ENCODE measurements at regions not wholly inside any gene's neighbourhood (a gene's known extent, or its start where the extent isn't known, plus 50 kb on each side); places are given as distances from the start of the nearest gene placed in this dataset.

DNA sequence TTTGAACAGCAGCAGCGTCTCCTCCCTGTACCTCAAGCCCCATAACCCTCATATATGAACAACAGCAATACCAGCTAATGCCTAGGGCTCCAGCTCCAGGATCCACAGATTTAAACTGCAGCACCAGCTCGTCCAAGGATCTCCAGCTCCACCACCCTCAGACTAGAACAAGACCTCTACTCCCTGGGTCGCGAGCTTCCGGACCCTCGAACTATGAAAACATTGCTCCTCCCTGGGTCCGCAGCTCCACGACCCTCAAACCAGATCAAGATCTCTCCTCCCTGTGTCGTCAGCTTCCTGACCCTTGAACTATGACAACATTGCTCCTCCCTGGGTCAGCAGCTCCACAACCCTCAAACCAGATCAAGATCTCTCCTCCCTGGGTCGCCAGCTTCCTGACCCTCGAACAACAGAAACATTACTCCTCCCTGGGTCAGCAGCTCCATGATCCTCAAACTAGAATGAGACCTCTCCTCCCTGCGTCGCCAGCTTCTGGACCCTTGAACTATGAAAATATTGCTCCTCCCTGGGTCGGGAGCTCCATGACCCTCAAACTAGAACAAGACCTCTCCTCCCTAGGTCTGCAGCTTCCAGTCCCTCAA lies 339.0 kb upstream of the SULF2 start (continued):
- TF ChIP-seq TFDP2 (CRISPR knock-in tag; IDR thresholded peaks at IDR 0.05), result no peak
- TF ChIP-seq PAWR (CRISPR knock-in tag; IDR thresholded peaks at IDR 0.05; ENCODE audit: borderline replicate concordance), result no peak
- TF ChIP-seq CEBPG (CRISPR knock-in tag; IDR thresholded peaks at IDR 0.05), result no peak
- no peak for TF ChIP-seq TIGD3 (CRISPR knock-in tag; IDR thresholded peaks at IDR 0.05; ENCODE audit: borderline replicate concordance)
- no peak for TF ChIP-seq ZNF335 (CRISPR knock-in tag; IDR thresholded peaks at IDR 0.05)
- no peak for TF ChIP-seq ZNF674 (CRISPR knock-in tag; IDR thresholded peaks at IDR 0.05; ENCODE audit: low read depth)
- TF ChIP-seq ZNF574 (CRISPR knock-in tag; IDR thresholded peaks at IDR 0.05), result no peak
- TF ChIP-seq GABPA (IDR thresholded peaks at IDR 0.05; ENCODE audit: low read depth, low read length), result no peak
- no peak for TF ChIP-seq GABPA (CRISPR knock-in tag; IDR thresholded peaks at IDR 0.05; ENCODE audit: low read depth)
- TF ChIP-seq, protein P1, sequence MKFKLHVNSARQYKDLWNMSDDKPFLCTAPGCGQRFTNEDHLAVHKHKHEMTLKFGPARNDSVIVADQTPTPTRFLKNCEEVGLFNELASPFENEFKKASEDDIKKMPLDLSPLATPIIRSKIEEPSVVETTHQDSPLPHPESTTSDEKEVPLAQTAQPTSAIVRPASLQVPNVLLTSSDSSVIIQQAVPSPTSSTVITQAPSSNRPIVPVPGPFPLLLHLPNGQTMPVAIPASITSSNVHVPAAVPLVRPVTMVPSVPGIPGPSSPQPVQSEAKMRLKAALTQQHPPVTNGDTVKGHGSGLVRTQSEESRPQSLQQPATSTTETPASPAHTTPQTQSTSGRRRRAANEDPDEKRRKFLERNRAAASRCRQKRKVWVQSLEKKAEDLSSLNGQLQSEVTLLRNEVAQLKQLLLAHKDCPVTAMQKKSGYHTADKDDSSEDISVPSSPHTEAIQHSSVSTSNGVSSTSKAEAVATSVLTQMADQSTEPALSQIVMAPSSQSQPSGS (CRISPR knock-in tag; IDR thresholded peaks at IDR 0.05), result 0 out of 2 replicates have a peak, but pooled peaks have one; percentile 16
- TF ChIP-seq, protein P2, sequence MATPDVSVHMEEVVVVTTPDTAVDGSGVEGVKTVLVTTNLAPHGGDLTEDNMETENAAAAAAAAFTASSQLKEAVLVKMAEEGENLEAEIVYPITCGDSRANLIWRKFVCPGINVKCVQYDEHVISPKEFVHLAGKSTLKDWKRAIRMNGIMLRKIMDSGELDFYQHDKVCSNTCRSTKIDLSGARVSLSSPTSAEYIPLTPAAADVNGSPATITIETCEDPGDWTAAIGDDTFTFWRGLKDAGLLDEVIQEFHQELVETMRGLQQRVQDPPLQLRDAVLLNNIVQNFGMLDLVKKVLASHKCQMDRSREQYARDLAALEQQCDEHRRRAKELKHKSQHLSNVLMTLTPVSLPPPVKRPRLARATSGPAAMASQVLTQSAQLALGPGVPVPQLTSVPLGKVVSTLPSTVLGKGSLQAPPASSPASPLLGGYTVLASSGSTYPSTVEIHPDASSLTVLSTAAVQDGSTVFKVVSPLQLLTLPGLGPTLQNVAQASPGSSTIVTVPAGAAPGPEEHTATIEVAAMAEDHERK (CRISPR knock-in tag; IDR thresholded peaks at IDR 0.05; ENCODE audit: low read depth), result no peak
- TF ChIP-seq ELF4 (CRISPR knock-in tag; IDR thresholded peaks at IDR 0.05; ENCODE audit: borderline replicate concordance), result no peak
- no peak for TF ChIP-seq SUZ12 (IDR thresholded peaks at IDR 0.05; ENCODE audit: low read depth, low read length)
- TF ChIP-seq MTA1 (CRISPR knock-in tag; IDR thresholded peaks at IDR 0.05; ENCODE audit: borderline replicate concordance), result no peak
- no peak for TF ChIP-seq ZNF816 (CRISPR knock-in tag; IDR thresholded peaks at IDR 0.05; ENCODE audit: borderline replicate concordance)
- TF ChIP-seq TCF7 (IDR thresholded peaks at IDR 0.05; ENCODE audit: low read depth), result no peak
- no peak for TF ChIP-seq PRDM4 (CRISPR knock-in tag; IDR thresholded peaks at IDR 0.05; ENCODE audit: borderline replicate concordance)
- TF ChIP-seq DMAP1 (CRISPR knock-in tag; IDR thresholded peaks at IDR 0.05), result no peak
